HUES6 (cell line): ENCODE measurements at regions not wholly inside any gene's neighbourhood (a gene's known extent, or its start where the extent isn't known, plus 50 kb on each side); places are given as distances from the start of the nearest gene placed in this dataset.

Experiments used
- H3K27ac ChIP-seq: 2 replicates; pipeline ENCODE4 v1.7.0; 2013; ENCODE audit warnings: low read depth, mild to moderate bottlenecking, low read length, inconsistent platforms
- H3K27me3 ChIP-seq: 2 replicates; pipeline ENCODE4 v1.6.1; 2013; ENCODE audit warnings: low read length; ENCODE audit not compliant: control insufficient read depth, insufficient read depth
- H3K36me3 ChIP-seq: 2 replicates; pipeline ENCODE4 v1.6.1; 2013; ENCODE audit warnings: low read length; ENCODE audit not compliant: control insufficient read depth, insufficient read depth
- H3K4me1 ChIP-seq: 2 replicates; pipeline ENCODE4 v1.6.1; 2013; ENCODE audit warnings: low read length; ENCODE audit not compliant: control insufficient read depth, insufficient read depth
- H3K4me3 ChIP-seq: 2 replicates; pipeline ENCODE4 v1.5.1; 2013; ENCODE audit warnings: low read depth, low read length
- H3K9ac ChIP-seq: one replicate; pipeline ENCODE4 v1.6.1; 2013; ENCODE audit warnings: mild to moderate bottlenecking, low read length
- H3K9me3 ChIP-seq: 2 replicates; pipeline ENCODE4 v1.6.1; 2013; ENCODE audit warnings: low read depth, low read length; ENCODE audit not compliant: control insufficient read depth, insufficient read depth

GRCh38 chr14:42023452-42023851 is 416.8 kb downstream of the LRFN5 start:
- H3K27me3 ChIP-seq, result no peaks in the 10 kb centered on the region
- no peaks in the 10 kb centered on the region for H3K9me3 ChIP-seq
- H3K9ac ChIP-seq, result no peak overlapping the region
- H3K4me1 ChIP-seq, result no peaks in the 10 kb centered on the region
- no peak overlapping the region for H3K4me3 ChIP-seq
- no peaks in the 10 kb centered on the region for H3K36me3 ChIP-seq
- no peak overlapping the region for H3K27ac ChIP-seq

- no peak overlapping the region for H3K27ac ChIP-seq
- H3K4me3 ChIP-seq, result no peak overlapping the region
Measured at GRCh38 chr14:42014301-42014700, 407.6 kb downstream of the LRFN5 start.

GRCh38 chr14:42013559-42013958 is 406.9 kb downstream of the LRFN5 start:
- Histone ChIP-seq H3K9me3 (no peaks in the 10 kb centered on the region), H3K9ac (no peak overlapping the region), H3K4me3 (no peak overlapping the region), H3K36me3 (no peaks in the 10 kb centered on the region), H3K27ac (no peak overlapping the region), H3K4me1 (no peaks in the 10 kb centered on the region), H3K27me3 (no peaks in the 10 kb centered on the region)

More at GRCh38 chr14:42014301-42014700, 407.6 kb downstream of the LRFN5 start:
- Histone ChIP-seq H3K36me3 (no peaks in the 10 kb centered on the region), H3K9me3 (no peaks in the 10 kb centered on the region), H3K27me3 (no peaks in the 10 kb centered on the region), H3K9ac (no peak overlapping the region), H3K4me1 (no peaks in the 10 kb centered on the region)

GRCh38 chr14:42013153-42013552 is 406.5 kb downstream of the LRFN5 start:
- Histone ChIP-seq H3K27me3 (no peaks in the 10 kb centered on the region), H3K27ac (no peak overlapping the region), H3K9ac (no peak overlapping the region), H3K4me3 (no peak overlapping the region), H3K36me3 (no peaks in the 10 kb centered on the region), H3K9me3 (no peaks in the 10 kb centered on the region), H3K4me1 (no peaks in the 10 kb centered on the region)

GRCh38 chr14:42011221-42011620 is 404.5 kb downstream of the LRFN5 start:
- Histone ChIP-seq H3K27me3 (no peaks in the 10 kb centered on the region), H3K9ac (no peak overlapping the region)

GRCh38 chr14:42004321-42004720 is 397.6 kb downstream of the LRFN5 start:
- H3K9me3 ChIP-seq, result no peaks in the 10 kb centered on the region
- H3K36me3 ChIP-seq, result no peaks in the 10 kb centered on the region
- H3K4me3 ChIP-seq, result no peak overlapping the region
- H3K4me1 ChIP-seq, result no peaks in the 10 kb centered on the region
- H3K9ac ChIP-seq, result no peak overlapping the region
- H3K27ac ChIP-seq, result no peak overlapping the region
- H3K27me3 ChIP-seq, result no peaks in the 10 kb centered on the region

More at GRCh38 chr14:42011221-42011620, 404.5 kb downstream of the LRFN5 start:
- Histone ChIP-seq H3K4me3 (no peak overlapping the region), H3K36me3 (no peaks in the 10 kb centered on the region), H3K9me3 (no peaks in the 10 kb centered on the region), H3K4me1 (no peaks in the 10 kb centered on the region), H3K27ac (no peak overlapping the region)

DNA sequence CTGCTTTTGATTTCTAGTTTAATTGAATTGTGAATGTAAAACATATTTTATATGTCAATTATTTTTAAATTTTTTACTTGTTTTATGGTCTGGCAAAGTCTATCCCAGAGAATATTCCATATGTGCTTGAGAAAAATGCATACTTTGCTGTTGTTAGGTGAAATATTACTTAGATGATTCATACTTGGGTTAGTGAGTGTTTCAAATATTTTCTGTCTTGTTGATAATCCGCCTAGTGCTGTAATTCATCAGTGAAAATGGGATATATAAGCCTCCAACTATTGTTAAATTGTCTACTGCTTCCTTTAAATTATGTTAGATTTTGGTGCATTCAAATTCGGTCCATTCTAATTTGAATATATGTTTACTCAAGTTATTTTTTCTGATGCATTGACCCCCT is 395.5 kb downstream of the LRFN5 start:
- Histone ChIP-seq H3K9me3 (no peaks in the 10 kb centered on the region), H3K9ac (no peak overlapping the region), H3K4me1 (no peaks in the 10 kb centered on the region), H3K27ac (no peak overlapping the region), H3K36me3 (no peaks in the 10 kb centered on the region), H3K27me3 (no peaks in the 10 kb centered on the region), H3K4me3 (no peak overlapping the region)

GRCh38 chr14:42001431-42001830 is 394.8 kb downstream of the LRFN5 start:
- H3K27me3 ChIP-seq, result no peaks in the 10 kb centered on the region
- H3K36me3 ChIP-seq, result no peaks in the 10 kb centered on the region
- H3K27ac ChIP-seq, result no peak overlapping the region
- no peaks in the 10 kb centered on the region for H3K4me1 ChIP-seq
- no peak overlapping the region for H3K9ac ChIP-seq
- H3K9me3 ChIP-seq, result no peaks in the 10 kb centered on the region
- no peak overlapping the region for H3K4me3 ChIP-seq

GRCh38 chr14:42000450-42000849 is 393.8 kb downstream of the LRFN5 start:
- no peaks in the 10 kb centered on the region for H3K4me1 ChIP-seq
- no peaks in the 10 kb centered on the region for H3K27me3 ChIP-seq
- no peak overlapping the region for H3K27ac ChIP-seq
- H3K4me3 ChIP-seq, result no peak overlapping the region
- H3K9ac ChIP-seq, result no peak overlapping the region
- no peaks in the 10 kb centered on the region for H3K36me3 ChIP-seq
- no peaks in the 10 kb centered on the region for H3K9me3 ChIP-seq

DNA sequence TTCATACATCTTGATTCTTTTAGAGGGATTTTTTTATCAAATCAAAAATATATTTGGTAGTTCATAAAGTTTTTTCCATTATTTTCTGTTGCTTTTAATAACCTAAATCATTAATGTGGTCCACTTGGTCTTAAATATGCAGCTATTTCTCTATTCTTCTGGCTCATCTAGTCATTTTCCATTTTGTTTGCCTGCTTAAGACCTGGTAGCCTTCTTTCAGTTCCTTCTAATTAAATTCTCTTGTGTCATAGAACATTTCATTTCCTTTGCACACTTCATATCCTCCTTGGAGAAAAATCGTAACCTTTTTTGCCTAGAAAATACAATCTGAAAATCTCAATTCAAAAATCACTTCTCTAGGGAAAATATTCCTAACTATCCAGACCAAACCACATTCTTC is 387.0 kb downstream of the LRFN5 start:
- Histone ChIP-seq H3K4me3 (no peak overlapping the region), H3K36me3 (no peaks in the 10 kb centered on the region), H3K4me1 (no peaks in the 10 kb centered on the region), H3K9me3 (no peaks in the 10 kb centered on the region), H3K27me3 (no peaks in the 10 kb centered on the region), H3K9ac (no peak overlapping the region), H3K27ac (no peak overlapping the region)

GRCh38 chr14:41986700-41987099 is 380.0 kb downstream of the LRFN5 start:
- no peaks in the 10 kb centered on the region for H3K36me3 ChIP-seq
- no peaks in the 10 kb centered on the region for H3K9me3 ChIP-seq
- no peak overlapping the region for H3K9ac ChIP-seq

DNA sequence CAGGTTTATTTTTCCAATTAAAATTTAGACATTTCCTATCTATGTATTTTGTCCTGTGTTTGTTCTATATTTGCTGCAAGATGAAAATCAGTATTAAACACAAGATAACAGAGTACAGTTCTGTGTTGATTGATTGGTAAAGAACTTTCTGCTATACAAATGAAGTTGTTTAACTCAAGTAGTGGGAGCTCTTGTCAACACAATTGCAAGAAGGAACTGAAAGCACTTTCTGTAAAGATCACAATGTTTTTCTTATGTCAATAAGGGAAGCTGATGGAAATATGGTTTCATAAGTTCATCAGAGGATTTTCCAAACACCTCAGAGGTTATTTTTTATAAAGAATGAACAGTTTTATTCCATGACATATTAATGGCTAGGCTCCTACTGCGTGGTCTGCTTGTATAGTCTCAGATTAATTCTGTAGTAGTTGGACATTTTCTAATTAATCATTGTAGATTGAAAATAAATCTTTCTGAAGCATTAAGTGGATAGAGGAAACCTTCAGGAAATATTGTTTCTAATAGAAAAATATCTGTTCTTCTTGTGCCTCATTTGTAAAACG is 379.5 kb downstream of the LRFN5 start:
- Histone ChIP-seq H3K4me1 (no peaks in the 10 kb centered on the region), H3K9ac (no peak overlapping the region), H3K9me3 (no peaks in the 10 kb centered on the region), H3K36me3 (no peaks in the 10 kb centered on the region), H3K27ac (no peak overlapping the region), H3K27me3 (no peaks in the 10 kb centered on the region), H3K4me3 (no peak overlapping the region)

More at GRCh38 chr14:41986700-41987099, 380.0 kb downstream of the LRFN5 start:
- Histone ChIP-seq H3K4me3 (no peak overlapping the region), H3K27me3 (no peaks in the 10 kb centered on the region), H3K27ac (no peak overlapping the region), H3K4me1 (no peaks in the 10 kb centered on the region)
